Activated CD8-positive, alpha-beta memory T cell treated with anti-CD3 and anti-CD28 coated beads, Interleukin-2, amount 10 ng/mL, durations not matched to agents 7 days and 5 days (primary cell): ENCODE measurements at regions not wholly inside any gene's neighbourhood (a gene's known extent, or its start where the extent isn't known, plus 50 kb on each side); places are given as distances from the start of the nearest gene placed in this dataset.

Experiments used
- ATAC-seq: fragments of 150-1000 bp; cut with Tn5 transposase; one replicate; pipeline ENCODE4 v1.10.0; 2021; ENCODE audit warnings: moderate library complexity
- CTCF ChIA-PET: fragments of 350-600 bp; sonication (Branson Sonifier 250); formaldehyde crosslinking; loops from one replicate; lab custom pipeline; 2021; ENCODE audit warnings: antibody characterized with exemption; lab: Charles Lee
- DNase-seq: peaks from one replicate; pipeline ENCODE4 v3.0.0-alpha.2; 2020
- H3K27ac Mint-ChIP-seq: one replicate; pipeline ENCODE4 v1.8.0; 2021; ENCODE audit warnings: mild to moderate bottlenecking, mixed read lengths
- H3K27me3 Mint-ChIP-seq: one replicate; pipeline ENCODE4 v1.8.0; 2021; ENCODE audit warnings: mixed read lengths
- H3K36me3 Mint-ChIP-seq: one replicate; pipeline ENCODE4 v1.8.0; 2021; ENCODE audit warnings: mild to moderate bottlenecking, mixed read lengths
- H3K4me1 Mint-ChIP-seq: one replicate; pipeline ENCODE4 v1.8.0; 2021; ENCODE audit warnings: mixed read lengths
- H3K4me3 Mint-ChIP-seq: one replicate; pipeline ENCODE4 v1.8.0; 2021; ENCODE audit warnings: mild to moderate bottlenecking, moderate library complexity, mixed read lengths
- H3K9me3 Mint-ChIP-seq: one replicate; pipeline ENCODE4 v1.8.0; 2022; ENCODE audit warnings: low read depth, mixed read lengths

- H3K4me3 Mint-ChIP-seq = no peak overlapping the region
- H3K27ac Mint-ChIP-seq = no peak overlapping the region
- H3K9me3 Mint-ChIP-seq = no peaks in the 10 kb centered on the region
- H3K4me1 Mint-ChIP-seq = no peaks in the 10 kb centered on the region
- no peaks in the 10 kb centered on the region for H3K36me3 Mint-ChIP-seq
- CTCF ChIA-PET = no interaction called here
- DNase-seq = no peak
- H3K27me3 Mint-ChIP-seq = no peaks in the 10 kb centered on the region
- ATAC-seq = no peak
Observed at GRCh38 chr1:221137666-221138065, 258.4 kb downstream of the HLX start.

GRCh38 chr1:221138516-221138915, 259.3 kb downstream of the HLX start:
- no peaks in the 10 kb centered on the region for H3K36me3 Mint-ChIP-seq
- CTCF ChIA-PET = no interaction called here
- no peak overlapping the region for H3K4me3 Mint-ChIP-seq
- DNase-seq (no peak), ATAC-seq (no peak)
- no peaks in the 10 kb centered on the region for H3K9me3 Mint-ChIP-seq
- H3K27ac Mint-ChIP-seq = no peak overlapping the region
- H3K4me1 Mint-ChIP-seq = no peaks in the 10 kb centered on the region
- H3K27me3 Mint-ChIP-seq = no peaks in the 10 kb centered on the region

- no peak for ATAC-seq
- CTCF ChIA-PET = no interaction called here
Observed at GRCh38 chr1:221139991-221140390, 260.7 kb downstream of the HLX start.

GRCh38 chr1:221141096-221141495, 261.9 kb downstream of the HLX start:
- CTCF ChIA-PET = no interaction called here
- H3K36me3 Mint-ChIP-seq = no peaks in the 10 kb centered on the region
- H3K9me3 Mint-ChIP-seq = no peaks in the 10 kb centered on the region
- no peaks in the 10 kb centered on the region for H3K4me1 Mint-ChIP-seq
- DNase-seq (no peak), ATAC-seq (no peak)
- H3K27me3 Mint-ChIP-seq = no peaks in the 10 kb centered on the region
- H3K27ac Mint-ChIP-seq = no peak overlapping the region
- no peak overlapping the region for H3K4me3 Mint-ChIP-seq

More at GRCh38 chr1:221139991-221140390, 260.7 kb downstream of the HLX start:
- Mint-ChIP-seq H3K4me1 (no peaks in the 10 kb centered on the region), H3K4me3 (no peak overlapping the region), H3K36me3 (no peaks in the 10 kb centered on the region), H3K27me3 (no peaks in the 10 kb centered on the region), H3K27ac (no peak overlapping the region), H3K9me3 (no peaks in the 10 kb centered on the region)
- DNase-seq = no peak

GRCh38 chr1:221141606-221142285, 262.5 kb downstream of the HLX start:
- Mint-ChIP-seq H3K4me3 (no peak overlapping the region), H3K4me1 (no peaks in the 10 kb centered on the region), H3K27ac (no peak overlapping the region), H3K9me3 (no peaks in the 10 kb centered on the region), H3K27me3 (no peaks in the 10 kb centered on the region), H3K36me3 (no peaks in the 10 kb centered on the region)
- ATAC-seq (no peak), DNase-seq (no peak)
- CTCF ChIA-PET = no interaction called here

- Mint-ChIP-seq H3K9me3 (no peaks in the 10 kb centered on the region), H3K4me3 (no peak overlapping the region), H3K36me3 (no peaks in the 10 kb centered on the region), H3K4me1 (no peaks in the 10 kb centered on the region), H3K27ac (no peak overlapping the region), H3K27me3 (no peaks in the 10 kb centered on the region)
- ATAC-seq (no peak), DNase-seq (no peak)
- CTCF ChIA-PET = no interaction called here
Observed at GRCh38 chr1:221148660-221149059, 269.4 kb downstream of the HLX start.

GRCh38 chr1:221149111-221149510, 269.9 kb downstream of the HLX start:
- Mint-ChIP-seq H3K36me3 (no peaks in the 10 kb centered on the region), H3K4me3 (no peak overlapping the region), H3K9me3 (no peaks in the 10 kb centered on the region), H3K27ac (no peak overlapping the region), H3K27me3 (no peaks in the 10 kb centered on the region), H3K4me1 (no peaks in the 10 kb centered on the region)
- ATAC-seq (no peak), DNase-seq (no peak)
- CTCF ChIA-PET = no interaction called here

- DNase-seq (no peak), ATAC-seq (no peak)
- Mint-ChIP-seq H3K27ac (no peak overlapping the region), H3K4me1 (no peaks in the 10 kb centered on the region), H3K9me3 (no peaks in the 10 kb centered on the region), H3K27me3 (no peaks in the 10 kb centered on the region), H3K4me3 (no peak overlapping the region), H3K36me3 (no peaks in the 10 kb centered on the region)
- CTCF ChIA-PET = no interaction called here
Observed at GRCh38 chr1:221149555-221150075, 270.4 kb downstream of the HLX start.

- H3K36me3 Mint-ChIP-seq = no peaks in the 10 kb centered on the region
- no peaks in the 10 kb centered on the region for H3K9me3 Mint-ChIP-seq
- H3K4me1 Mint-ChIP-seq = no peaks in the 10 kb centered on the region
- H3K27me3 Mint-ChIP-seq = no peaks in the 10 kb centered on the region
- DNase-seq (no peak), ATAC-seq (no peak)
- no peak overlapping the region for H3K27ac Mint-ChIP-seq
- CTCF ChIA-PET = no interaction called here
- H3K4me3 Mint-ChIP-seq = no peak overlapping the region
Observed at GRCh38 chr1:221150996-221151395, 271.8 kb downstream of the HLX start.

GRCh38 chr1:221154932-221155331, 275.7 kb downstream of the HLX start:
- ATAC-seq = no peak
- CTCF ChIA-PET = no interaction called here
- no peaks in the 10 kb centered on the region for H3K27me3 Mint-ChIP-seq

GRCh38 chr1:221157026-221157761, 278.0 kb downstream of the HLX start:
- Mint-ChIP-seq H3K36me3 (no peaks in the 10 kb centered on the region), H3K27ac (no peak overlapping the region)

More at GRCh38 chr1:221154932-221155331, 275.7 kb downstream of the HLX start:
- no peak for DNase-seq
- Mint-ChIP-seq H3K36me3 (no peaks in the 10 kb centered on the region), H3K4me1 (no peaks in the 10 kb centered on the region), H3K9me3 (no peaks in the 10 kb centered on the region), H3K27ac (no peak overlapping the region), H3K4me3 (no peak overlapping the region)

GRCh38 chr1:221159608-221160007, 280.4 kb downstream of the HLX start:
- CTCF ChIA-PET = no interaction called here

More at GRCh38 chr1:221157026-221157761, 278.0 kb downstream of the HLX start:
- CTCF ChIA-PET = no interaction called here
- no peak for ATAC-seq
- no peaks in the 10 kb centered on the region for H3K9me3 Mint-ChIP-seq
- H3K4me1 Mint-ChIP-seq = no peaks in the 10 kb centered on the region
- no peak for DNase-seq
- no peak overlapping the region for H3K4me3 Mint-ChIP-seq
- H3K27me3 Mint-ChIP-seq = no peaks in the 10 kb centered on the region

GRCh38 chr1:221161571-221162041, 282.4 kb downstream of the HLX start:
- Mint-ChIP-seq H3K9me3 (no peaks in the 10 kb centered on the region), H3K4me3 (no peak overlapping the region), H3K36me3 (no peaks in the 10 kb centered on the region), H3K27ac (no peak overlapping the region), H3K27me3 (no peaks in the 10 kb centered on the region), H3K4me1 (no peaks in the 10 kb centered on the region)
- ATAC-seq (no peak), DNase-seq (no peak)
- CTCF ChIA-PET = no interaction called here

More at GRCh38 chr1:221159608-221160007, 280.4 kb downstream of the HLX start:
- H3K27me3 Mint-ChIP-seq = no peaks in the 10 kb centered on the region
- no peak overlapping the region for H3K27ac Mint-ChIP-seq
- DNase-seq (no peak), ATAC-seq (no peak)
- no peaks in the 10 kb centered on the region for H3K9me3 Mint-ChIP-seq
- no peak overlapping the region for H3K4me3 Mint-ChIP-seq
- no peaks in the 10 kb centered on the region for H3K4me1 Mint-ChIP-seq
- H3K36me3 Mint-ChIP-seq = no peaks in the 10 kb centered on the region

GRCh38 chr1:221162352-221162751, 283.1 kb downstream of the HLX start:
- no peaks in the 10 kb centered on the region for H3K4me1 Mint-ChIP-seq
- no peaks in the 10 kb centered on the region for H3K36me3 Mint-ChIP-seq
- no peak overlapping the region for H3K27ac Mint-ChIP-seq
- no peak for DNase-seq
- CTCF ChIA-PET = no interaction called here
- no peak for ATAC-seq
- H3K27me3 Mint-ChIP-seq = no peaks in the 10 kb centered on the region
- no peak overlapping the region for H3K4me3 Mint-ChIP-seq
- no peaks in the 10 kb centered on the region for H3K9me3 Mint-ChIP-seq
